RWPE1 (cell line): ENCODE measurements at regions not wholly inside any gene's neighbourhood (a gene's known extent, or its start where the extent isn't known, plus 50 kb on each side); places are given as distances from the start of the nearest gene placed in this dataset.

Source experiments
- CTCF ChIA-PET: fragments of 350-600 bp; sonication (Branson Sonifier 250); formaldehyde crosslinking; extraction: SDS; loops from one replicate; lab custom pipeline; 2021; lab: Yijun Ruan, JAX
- POLR2A ChIA-PET: fragments of 400-600 bp; formaldehyde crosslinking; extraction: SDS; loops from one replicate; lab custom pipeline; 2020; ENCODE audit warnings: antibody characterized with exemption; ENCODE audit not compliant: low non-redundant PET; lab: Yijun Ruan, JAX
- DNase-seq: peaks from one replicate; pipeline ENCODE4 v3.0.0; 2012; ENCODE audit warnings: low spot score
- H3K27ac ChIP-seq: fragments of 450-650 bp; 2 replicates; pipeline ENCODE4 v1.5.1; 2017
- TF ChIP-seq, protein P1 (sequence below): fragments of 450-650 bp; conservative IDR thresholded peaks from 2 replicates; pipeline ENCODE4 v1.5.1; 2017; ENCODE audit warnings: low read depth, mild to moderate bottlenecking

DNA sequence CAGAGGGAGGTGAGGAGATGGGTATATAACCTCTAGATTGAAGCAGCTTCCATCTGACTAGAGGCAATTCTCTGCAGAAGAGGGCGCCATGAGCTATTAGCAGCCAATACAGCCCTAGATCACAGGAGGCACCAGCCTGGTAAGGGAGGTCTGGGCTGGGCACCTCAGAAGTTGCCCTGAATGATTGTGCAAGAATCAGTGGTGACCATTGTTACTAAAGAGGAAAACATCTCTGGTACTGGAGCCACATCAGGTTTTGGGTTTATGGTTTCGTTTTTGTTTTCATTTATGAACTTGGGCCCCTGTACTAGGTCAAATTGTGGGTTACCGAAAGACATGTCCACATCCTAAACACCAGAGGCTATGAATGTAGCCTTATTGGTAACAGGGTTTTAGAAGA, 342.0 kb downstream of the MLLT3 start:
- CTCF ChIA-PET: interaction anchor here (0.6 kb wide), 1 partner anchor 192 kb away, joined by 3 read pairs; no protein-coding TSS in a partner anchor

DNA sequence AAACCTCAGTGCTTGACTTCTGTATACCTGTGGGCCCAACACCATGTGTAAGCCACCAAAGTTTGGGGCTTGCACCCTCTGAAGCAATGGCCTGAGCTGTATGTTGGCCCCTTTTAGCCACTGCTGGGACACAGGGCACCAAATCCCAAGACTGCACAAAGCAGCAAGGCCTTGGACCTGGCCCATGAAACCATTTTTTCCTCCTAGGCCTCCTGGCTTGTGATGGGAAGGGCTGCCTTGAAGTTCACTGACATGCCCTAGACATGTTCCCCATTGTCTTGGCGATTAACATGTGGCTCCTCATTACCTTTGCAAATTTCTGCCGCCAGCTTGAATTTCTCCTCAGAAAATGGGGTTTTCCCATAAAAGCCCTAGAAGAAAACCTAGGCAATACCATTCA, 345.5 kb downstream of the MLLT3 start:
- TF ChIP-seq, protein P1, sequence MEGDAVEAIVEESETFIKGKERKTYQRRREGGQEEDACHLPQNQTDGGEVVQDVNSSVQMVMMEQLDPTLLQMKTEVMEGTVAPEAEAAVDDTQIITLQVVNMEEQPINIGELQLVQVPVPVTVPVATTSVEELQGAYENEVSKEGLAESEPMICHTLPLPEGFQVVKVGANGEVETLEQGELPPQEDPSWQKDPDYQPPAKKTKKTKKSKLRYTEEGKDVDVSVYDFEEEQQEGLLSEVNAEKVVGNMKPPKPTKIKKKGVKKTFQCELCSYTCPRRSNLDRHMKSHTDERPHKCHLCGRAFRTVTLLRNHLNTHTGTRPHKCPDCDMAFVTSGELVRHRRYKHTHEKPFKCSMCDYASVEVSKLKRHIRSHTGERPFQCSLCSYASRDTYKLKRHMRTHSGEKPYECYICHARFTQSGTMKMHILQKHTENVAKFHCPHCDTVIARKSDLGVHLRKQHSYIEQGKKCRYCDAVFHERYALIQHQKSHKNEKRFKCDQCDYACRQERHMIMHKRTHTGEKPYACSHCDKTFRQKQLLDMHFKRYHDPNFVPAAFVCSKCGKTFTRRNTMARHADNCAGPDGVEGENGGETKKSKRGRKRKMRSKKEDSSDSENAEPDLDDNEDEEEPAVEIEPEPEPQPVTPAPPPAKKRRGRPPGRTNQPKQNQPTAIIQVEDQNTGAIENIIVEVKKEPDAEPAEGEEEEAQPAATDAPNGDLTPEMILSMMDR: no peak
- ChIA-PET CTCF (no interaction called here), POLR2A (no interaction called here)
- no peak for DNase-seq
- H3K27ac ChIP-seq: no peak overlapping the region

More for the DNA sequence above, 342.0 kb downstream of the MLLT3 start:
- POLR2A ChIA-PET: no interaction called here
- DNase-seq: no peak
- H3K27ac ChIP-seq: no peak overlapping the region
- TF ChIP-seq, protein P1: no peak

DNA sequence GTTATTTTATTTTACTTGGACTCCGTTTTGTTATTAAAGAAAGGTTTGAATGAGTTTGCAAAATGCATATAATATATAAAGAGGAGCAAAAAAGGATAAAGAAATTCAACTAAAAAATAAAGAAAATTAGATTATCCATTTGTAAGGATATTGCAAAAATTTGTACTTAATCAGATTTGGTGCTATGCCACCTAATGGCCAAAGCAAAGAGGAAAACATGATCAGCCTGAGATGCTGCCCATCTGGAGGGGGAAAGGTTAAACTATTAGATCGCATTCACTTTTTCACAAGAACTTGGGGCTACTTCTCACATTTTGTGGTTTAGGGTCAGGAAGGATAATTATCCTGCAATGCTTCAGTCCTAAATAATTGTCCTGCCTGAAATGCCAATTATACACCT, 350.6 kb downstream of the MLLT3 start:
- POLR2A ChIA-PET: no interaction called here
- DNase-seq: no peak
- no peak overlapping the region for H3K27ac ChIP-seq
- TF ChIP-seq, protein P1: peak; percentile 27; the same call in 1 of the 2 replicates
- CTCF ChIA-PET: no interaction called here

DNA sequence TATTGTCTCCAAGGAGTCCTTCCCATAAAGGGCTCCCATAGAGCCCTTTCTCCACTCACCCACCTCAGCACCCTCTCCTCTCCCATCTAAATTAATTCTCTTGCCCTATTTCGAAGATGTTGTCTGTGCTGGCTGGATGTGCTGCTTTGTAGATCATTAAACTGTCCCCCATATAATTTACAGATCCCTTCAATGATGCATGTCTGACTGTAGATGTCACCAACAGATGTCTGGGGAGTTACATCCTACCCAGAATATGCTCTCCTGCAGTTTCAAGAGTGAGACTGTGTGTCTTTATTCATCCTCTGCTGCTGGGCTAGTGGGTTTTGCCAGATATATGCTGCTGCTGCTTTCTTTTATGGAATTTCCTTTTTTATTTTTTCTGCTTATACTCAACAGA, 351.2 kb downstream of the MLLT3 start:
- no peak overlapping the region for H3K27ac ChIP-seq
- CTCF ChIA-PET: interaction anchor here (0.6 kb wide), 1 partner anchor 82 kb away, joined by 3 read pairs; no protein-coding TSS in a partner anchor
- POLR2A ChIA-PET: no interaction called here
- TF ChIP-seq, protein P1: no peak
- DNase-seq: no peak

DNA sequence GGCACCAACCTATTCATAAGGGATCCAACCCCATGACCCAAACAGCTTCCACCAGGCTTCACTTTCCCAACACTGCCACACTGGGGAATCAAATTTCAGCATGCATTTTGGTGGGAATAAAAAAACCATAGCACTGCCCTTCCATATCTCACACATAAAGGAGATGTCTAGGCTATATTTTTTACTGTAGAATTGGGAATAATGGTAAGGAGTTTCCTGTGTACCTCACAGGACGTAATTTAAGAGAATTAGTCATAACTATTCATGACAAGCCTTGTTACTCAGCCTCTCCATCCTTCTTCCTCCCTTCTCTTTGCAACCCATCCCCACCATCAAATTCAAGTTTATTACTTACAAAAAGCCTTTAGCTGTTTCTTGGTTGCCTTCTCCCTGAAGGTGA, 352.1 kb downstream of the MLLT3 start:
- TF ChIP-seq, protein P1: no peak
- CTCF ChIA-PET: no interaction called here
- H3K27ac ChIP-seq: no peak overlapping the region
- POLR2A ChIA-PET: no interaction called here
- peak; percentile 13 for DNase-seq

DNA sequence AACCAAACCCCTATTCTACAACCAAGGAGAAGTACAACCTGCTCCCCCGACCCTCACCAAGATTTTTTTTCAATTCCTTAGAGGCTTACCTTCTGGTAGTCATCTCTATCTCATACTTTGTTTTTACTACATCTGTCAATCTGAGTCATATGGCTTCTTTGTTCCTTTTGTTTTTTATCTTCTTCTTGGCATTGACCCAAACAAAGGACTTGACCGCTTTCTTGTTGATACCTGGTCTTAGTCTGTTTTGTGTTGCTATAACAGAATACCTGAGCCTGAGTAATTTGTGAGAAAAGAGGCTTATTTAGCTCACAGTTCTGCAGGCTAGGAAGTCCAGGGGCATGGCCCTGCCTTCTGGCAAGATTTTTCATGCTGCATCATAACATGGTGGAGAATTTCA, 352.7 kb downstream of the MLLT3 start:
- peak; percentile 11 for DNase-seq
- POLR2A ChIA-PET: no interaction called here
- CTCF ChIA-PET: no interaction called here

More for the DNA sequence above, 352.7 kb downstream of the MLLT3 start:
- no peak overlapping the region for H3K27ac ChIP-seq
- TF ChIP-seq, protein P1: no peak
